HL-60 (cell line): ENCODE measurements at regions not wholly inside any gene's neighbourhood (a gene's known extent, or its start where the extent isn't known, plus 50 kb on each side); places are given as distances from the start of the nearest gene placed in this dataset.

Experiments used
- CTCF ChIP-seq: IDR thresholded peaks from one replicate; pipeline ENCODE4 v1.5.1; 2011; ENCODE audit warnings: low read length, control low read depth, inconsistent platforms; ENCODE audit not compliant: insufficient read depth
- GABPA ChIP-seq: IDR thresholded peaks from 2 replicates; pipeline ENCODE4 v1.6.1; 2012; ENCODE audit warnings: low read depth
- POLR2AphosphoS5 ChIP-seq: IDR thresholded peaks from 2 replicates; pipeline ENCODE4 v1.6.1; 2012; ENCODE audit warnings: low read depth
- SPI1 ChIP-seq: IDR thresholded peaks from 2 replicates; pipeline ENCODE4 v1.6.1; 2012; ENCODE audit warnings: low read depth, mild to moderate bottlenecking, borderline replicate concordance
- TF ChIP-seq, protein P1 (sequence below): IDR thresholded peaks from 2 replicates; pipeline ENCODE4 v1.6.1; 2012; ENCODE audit warnings: low read depth; ENCODE audit not compliant: insufficient replicate concordance

- TF ChIP-seq CTCF = no peak
- TF ChIP-seq GABPA = no peak
- no peak for TF ChIP-seq POLR2AphosphoS5
- TF ChIP-seq, protein P1, sequence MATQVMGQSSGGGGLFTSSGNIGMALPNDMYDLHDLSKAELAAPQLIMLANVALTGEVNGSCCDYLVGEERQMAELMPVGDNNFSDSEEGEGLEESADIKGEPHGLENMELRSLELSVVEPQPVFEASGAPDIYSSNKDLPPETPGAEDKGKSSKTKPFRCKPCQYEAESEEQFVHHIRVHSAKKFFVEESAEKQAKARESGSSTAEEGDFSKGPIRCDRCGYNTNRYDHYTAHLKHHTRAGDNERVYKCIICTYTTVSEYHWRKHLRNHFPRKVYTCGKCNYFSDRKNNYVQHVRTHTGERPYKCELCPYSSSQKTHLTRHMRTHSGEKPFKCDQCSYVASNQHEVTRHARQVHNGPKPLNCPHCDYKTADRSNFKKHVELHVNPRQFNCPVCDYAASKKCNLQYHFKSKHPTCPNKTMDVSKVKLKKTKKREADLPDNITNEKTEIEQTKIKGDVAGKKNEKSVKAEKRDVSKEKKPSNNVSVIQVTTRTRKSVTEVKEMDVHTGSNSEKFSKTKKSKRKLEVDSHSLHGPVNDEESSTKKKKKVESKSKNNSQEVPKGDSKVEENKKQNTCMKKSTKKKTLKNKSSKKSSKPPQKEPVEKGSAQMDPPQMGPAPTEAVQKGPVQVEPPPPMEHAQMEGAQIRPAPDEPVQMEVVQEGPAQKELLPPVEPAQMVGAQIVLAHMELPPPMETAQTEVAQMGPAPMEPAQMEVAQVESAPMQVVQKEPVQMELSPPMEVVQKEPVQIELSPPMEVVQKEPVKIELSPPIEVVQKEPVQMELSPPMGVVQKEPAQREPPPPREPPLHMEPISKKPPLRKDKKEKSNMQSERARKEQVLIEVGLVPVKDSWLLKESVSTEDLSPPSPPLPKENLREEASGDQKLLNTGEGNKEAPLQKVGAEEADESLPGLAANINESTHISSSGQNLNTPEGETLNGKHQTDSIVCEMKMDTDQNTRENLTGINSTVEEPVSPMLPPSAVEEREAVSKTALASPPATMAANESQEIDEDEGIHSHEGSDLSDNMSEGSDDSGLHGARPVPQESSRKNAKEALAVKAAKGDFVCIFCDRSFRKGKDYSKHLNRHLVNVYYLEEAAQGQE = no peak
- TF ChIP-seq SPI1 = no peak
Observed at GRCh38 chr13:93029536-93029935, 197.1 kb upstream of the GPC6 start.
